Pancreas (tissue), 10 donors: ENCODE measurements at regions not wholly inside any gene's neighbourhood (a gene's known extent, or its start where the extent isn't known, plus 50 kb on each side); places are given as distances from the start of the nearest gene placed in this dataset.

Source experiments
- ATAC-seq, 4 donors: fragments of 200-7000 bp; cut with Tn5 transposase; one replicate each; pipeline versions ENCODE4 v1.8.0 to v1.9.1; 2020; ENCODE audit warnings: mild to moderate bottlenecking in 4 of 4, moderate library complexity in 4 of 4
- DNase-seq, 6 donors: peaks; one replicate each; pipeline ENCODE4 v3.0.0-alpha.2; 2020
- FAIRE-seq: peaks from 2 replicates; lab custom pipeline; 2012; peaks lifted over from hg19 to GRCh38; lab: Jason Lieb, UNC
- H3K27ac ChIP-seq, 4 donors: fragments of 200-600 bp; sonication (generic); 1 replicate in 3 of 4; 2 replicates in 1 of 4; pipeline versions ENCODE4 v1.5.0 to v1.8.0; 2020
- H3K27me3 ChIP-seq, 4 donors: fragments of 200-600 bp; one replicate each; pipeline ENCODE4 v1.8.0; 2021
- H3K36me3 ChIP-seq, 3 donors: fragments of 200-600 bp; sonication (generic) in 1 of 3; one replicate each; pipeline versions ENCODE4 v1.5.0 to v1.8.0; 2020 to 2021
- H3K4me1 ChIP-seq, 3 donors: fragments of 200-600 bp; one replicate each; pipeline ENCODE4 v1.8.0; 2021
- H3K4me3 ChIP-seq, 4 donors: fragments of 200-600 bp; sonication (generic) in 2 of 4; one replicate each; pipeline versions ENCODE4 v1.5.0 to v1.8.0; 2020 to 2021
- H3K9me3 ChIP-seq, 4 donors: fragments of 200-600 bp; one replicate each; pipeline ENCODE4 v1.8.0; 2021
- CTCF ChIP-seq, 4 donors: fragments of 200-600 bp; sonication (generic) in 3 of 4; IDR thresholded peaks; one replicate each; pipeline versions ENCODE4 v1.5.0 to v1.8.0; 2021; ENCODE audit warnings: antibody characterized with exemption in 4 of 4
- WGBS, 2 donors: extraction: QIAGEN DNeasy Blood & Tissue Kit; methylation state at CpG; one replicate each; pipeline ENCODE4 v1.1.7; 2013; 5-methylcytosine and 5-hydroxymethylcytosine counted together
- intact Hi-C, 3 donors: fragments of 100-400 bp; cut with DNase I; formaldehyde crosslinking; loops; one replicate each; pipeline versions ENCODE4 v1.11.1 to v1.14.2; 2022
- donor health status: healthy with polysubstance abuse.
- donor health status: DM: no; HTN: no; CAD: no; lungs with moderate emphysema.
- donor health status: DM: no; HTN: no; CAD: no.
- donor health status: control.
- donor health status: control.
- donor health status: Bipolar disorder and iron deficiency.
- donor health status: DM: yes; HTN: yes; CAD: no.
- donor health status: DM: no; HTN: no; CAD: no.
- donor health status: DM: no; HTN: no; CAD: no.
- donor health status: DM: yes; HTN: yes; CAD: no.

- Histone ChIP-seq H3K4me3 (no peak overlapping the region), H3K27me3 (no peaks in the 10 kb centered on the region), H3K27ac (no peak overlapping the region), H3K36me3 (no peaks in the 10 kb centered on the region), H3K4me1 (no peaks in the 10 kb centered on the region), H3K9me3 (no peaks in the 10 kb centered on the region)
- no peak for DNase-seq
- no peak for FAIRE-seq
- no peak for TF ChIP-seq CTCF (IDR thresholded peaks at IDR 0.05)
- WGBS, 2 donors = 60 to 64% methylated on average over 2 of the region's 2 CpGs
- no peak for ATAC-seq
- intact Hi-C loops = no loop called here
These were observed 863.5 kb downstream of the KCNJ2 start for GRCh38 chr17:71032746-71033273.

GRCh38 chr17:71033336-71033735 lies 864.0 kb downstream of the KCNJ2 start:
- Histone ChIP-seq H3K27ac (no peak overlapping the region), H3K4me1 (no peaks in the 10 kb centered on the region), H3K27me3 (no peaks in the 10 kb centered on the region), H3K9me3 (no peaks in the 10 kb centered on the region), H3K4me3 (no peak overlapping the region), H3K36me3 (no peaks in the 10 kb centered on the region)
- intact Hi-C loops = no loop called here
- ATAC-seq (no peak), FAIRE-seq (no peak), DNase-seq (no peak)
- 70 to 73% methylated on average over 7 of the region's 7 CpGs for WGBS, 2 donors
- TF ChIP-seq CTCF (IDR thresholded peaks at IDR 0.05) = no peak

GRCh38 chr17:71035226-71035625 lies 865.9 kb downstream of the KCNJ2 start:
- Histone ChIP-seq H3K27ac (no peak overlapping the region), H3K4me1 (no peaks in the 10 kb centered on the region), H3K36me3 (no peaks in the 10 kb centered on the region), H3K4me3 (no peak overlapping the region), H3K27me3 (no peaks in the 10 kb centered on the region), H3K9me3 (no peaks in the 10 kb centered on the region)
- TF ChIP-seq CTCF (IDR thresholded peaks at IDR 0.05) = no peak
- DNase-seq (no peak), FAIRE-seq (no peak), ATAC-seq (no peak)
- intact Hi-C loops = no loop called here
- WGBS, 2 donors = 82 to 89% methylated on average over 3 of the region's 3 CpGs

DNA sequence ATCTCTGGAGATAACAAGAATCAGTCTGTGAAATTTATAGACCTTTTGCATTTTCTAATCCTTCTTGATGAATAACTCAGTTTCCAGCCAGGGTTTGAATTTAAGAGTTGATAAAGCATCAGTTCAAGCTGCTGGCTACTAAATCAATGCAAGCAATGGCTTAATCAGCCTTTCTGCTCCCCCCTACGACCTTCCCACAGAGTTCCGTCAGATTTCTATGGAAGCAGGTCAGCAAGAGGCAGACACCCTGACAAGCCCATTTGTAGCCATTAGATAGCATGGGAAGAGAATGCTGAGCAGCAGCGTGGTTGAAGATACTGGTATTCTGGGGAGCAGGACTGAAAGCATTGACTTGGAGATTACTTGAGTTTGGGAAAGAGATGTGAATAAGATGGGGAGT lies 868.1 kb downstream of the KCNJ2 start:
- FAIRE-seq (no peak), DNase-seq (no peak), ATAC-seq (no peak)
- Histone ChIP-seq H3K36me3 (no peaks in the 10 kb centered on the region), H3K27ac (no peak overlapping the region), H3K4me1 (no peaks in the 10 kb centered on the region), H3K27me3 (no peaks in the 10 kb centered on the region), H3K9me3 (no peaks in the 10 kb centered on the region), H3K4me3 (no peak overlapping the region)
- no peak for TF ChIP-seq CTCF (IDR thresholded peaks at IDR 0.05)
- intact Hi-C loops = no loop called here
- 45 to 47% methylated on average over 3 of the region's 3 CpGs for WGBS, 2 donors

GRCh38 chr17:71039391-71039790 lies 870.1 kb downstream of the KCNJ2 start:
- no peak for DNase-seq
- no peak for FAIRE-seq
- TF ChIP-seq CTCF (IDR thresholded peaks at IDR 0.05) = no peak
- ATAC-seq = no peak
- intact Hi-C loops = no loop called here
- no peak overlapping the region for H3K27ac ChIP-seq
- no peaks in the 10 kb centered on the region for H3K36me3 ChIP-seq
- H3K27me3 ChIP-seq = no peaks in the 10 kb centered on the region
- H3K4me3 ChIP-seq = no peak overlapping the region
- WGBS, 2 donors = 62 to 72% methylated on average over 4 of the region's 4 CpGs
- no peaks in the 10 kb centered on the region for H3K9me3 ChIP-seq
- no peaks in the 10 kb centered on the region for H3K4me1 ChIP-seq
